C4-2B (cell line): ENCODE measurements at regions not wholly inside any gene's neighbourhood (a gene's known extent, or its start where the extent isn't known, plus 50 kb on each side); places are given as distances from the start of the nearest gene placed in this dataset.

Experiments used
- H3K27ac ChIP-seq: fragments of 450-650 bp; 2 replicates; pipeline ENCODE4 v1.5.1; 2017
- CTCF ChIP-seq: fragments of 450-650 bp; conservative IDR thresholded peaks from 2 replicates; pipeline ENCODE4 v1.5.1; 2017; ENCODE audit warnings: mild to moderate bottlenecking
- ZFX ChIP-seq: fragments of 450-650 bp; IDR thresholded peaks from 2 replicates; pipeline ENCODE4 v1.6.1; 2017

DNA sequence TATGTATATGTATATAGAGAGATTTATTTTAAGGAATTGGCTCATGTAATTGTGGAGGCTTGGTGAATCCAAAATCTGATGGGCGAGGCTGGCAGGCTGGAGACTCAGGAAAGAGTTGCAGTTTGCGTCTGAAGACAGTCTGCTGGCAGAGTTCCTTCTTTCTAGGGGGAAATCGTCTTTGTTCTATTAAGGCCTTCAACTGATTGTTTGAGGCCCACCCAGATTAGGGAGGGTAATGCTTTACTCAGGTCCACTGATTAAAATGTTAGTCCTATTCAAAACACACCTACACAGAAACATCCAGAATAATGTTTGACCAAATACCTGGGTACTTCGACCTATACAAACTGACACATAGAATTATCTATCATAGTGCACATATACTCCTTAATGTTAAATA is 149.5 kb downstream of the NAA11 start:
- TF ChIP-seq CTCF (no peak), ZFX (no peak)
- no peak overlapping the region for H3K27ac ChIP-seq

- no peak overlapping the region for H3K27ac ChIP-seq
- TF ChIP-seq ZFX, result no peak
- TF ChIP-seq CTCF, result no peak
Observed at GRCh38 chr4:79175716-79176115, 150.1 kb downstream of the NAA11 start.

- H3K27ac ChIP-seq, result no peak overlapping the region
- TF ChIP-seq CTCF, result no peak
- TF ChIP-seq ZFX, result no peak
Observed at GRCh38 chr4:79174490-79175252, 151.2 kb downstream of the NAA11 start.

- no peak for TF ChIP-seq CTCF
- H3K27ac ChIP-seq, result no peak overlapping the region
Observed at GRCh38 chr4:79173186-79173585, 152.7 kb downstream of the NAA11 start.

DNA sequence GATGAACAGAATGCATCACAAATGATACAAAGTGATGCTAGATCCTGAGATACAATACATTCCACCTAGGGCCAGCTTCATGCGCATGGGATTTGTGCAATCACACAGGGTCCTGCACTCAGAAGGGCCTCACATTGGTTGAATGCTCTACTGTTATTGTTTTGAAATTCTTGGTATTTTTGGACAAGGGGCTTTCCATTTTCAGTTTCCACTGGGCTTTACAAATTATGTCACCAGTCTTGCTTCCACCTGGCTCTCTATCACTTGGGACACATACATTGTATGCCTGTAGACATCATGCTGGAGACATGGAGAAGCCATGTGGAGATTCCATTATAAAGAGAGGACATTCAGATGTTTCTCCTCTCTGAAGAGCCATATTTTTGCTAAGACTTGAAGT is 155.8 kb downstream of the NAA11 start:
- TF ChIP-seq ZFX (no peak), CTCF (no peak)
- H3K27ac ChIP-seq, result no peak overlapping the region

- TF ChIP-seq CTCF (no peak), ZFX (no peak)
- no peak overlapping the region for H3K27ac ChIP-seq
Observed at GRCh38 chr4:79164907-79165610, 160.8 kb downstream of the NAA11 start.

DNA sequence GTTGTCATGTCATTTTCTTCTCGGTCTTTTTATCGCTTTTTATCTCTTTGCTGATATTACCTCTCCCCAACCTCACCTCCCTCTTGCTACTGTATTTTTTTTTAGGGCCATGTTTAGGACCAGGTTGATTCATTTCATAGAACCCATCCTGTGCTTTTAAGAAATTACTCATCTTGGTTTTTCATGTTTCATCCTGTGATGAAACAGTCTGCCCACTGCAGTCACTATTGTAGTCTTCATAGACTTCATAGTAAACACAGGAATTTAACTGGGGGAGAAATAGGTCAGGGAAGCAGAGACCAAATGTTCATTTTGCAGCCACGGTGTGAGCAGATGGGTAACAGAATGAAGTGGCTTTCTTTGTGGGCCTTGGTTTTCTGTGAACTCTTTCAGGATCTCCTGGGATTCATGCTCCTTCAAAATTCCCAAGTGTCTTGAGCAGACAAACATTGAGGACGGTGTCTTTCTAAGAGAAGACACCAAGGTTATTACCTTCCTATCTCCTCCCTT is 161.8 kb downstream of the NAA11 start:
- no peak overlapping the region for H3K27ac ChIP-seq
- TF ChIP-seq CTCF (no peak), ZFX (no peak)
